ENCODE measurements at regions not wholly inside any gene's neighbourhood (a gene's known extent, or its start where the extent isn't known, plus 50 kb on each side); places are given as distances from the start of the nearest gene placed in this dataset.

DNA sequence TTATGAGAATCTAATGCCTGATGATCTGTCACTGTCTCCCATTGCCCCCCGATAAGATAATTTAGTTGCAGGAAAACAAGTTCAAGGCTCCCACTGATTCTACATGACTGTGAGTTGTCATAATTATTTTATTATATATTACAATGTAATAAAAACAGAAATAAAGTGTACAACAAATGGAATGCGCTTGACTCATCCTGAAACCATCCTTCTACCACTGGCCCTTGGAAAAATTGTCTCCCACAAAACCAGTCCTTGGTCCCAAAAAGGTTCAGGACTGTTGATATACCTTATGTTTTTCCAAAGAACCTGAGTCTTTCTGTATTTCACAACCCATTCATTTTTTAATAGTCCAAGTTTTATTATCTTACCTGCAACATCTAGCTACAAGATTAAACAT lies 403.5 kb downstream of the TAF11L14 start:
- Histone ChIP-seq H3K9me2 (ENCODE audit: insufficient read depth) (no peaks in the 10 kb centered on the region), H3K27me3 (ENCODE audit: insufficient read depth) (no peaks in the 10 kb centered on the region), H3K4me3 (no peak overlapping the region), H3F3A (replicated peaks; ENCODE audit: low read depth) (no peaks in the 10 kb centered on the region), H4K20me1 (replicated peaks; ENCODE audit: insufficient read depth) (no peaks in the 10 kb centered on the region), H3K36me3 (ENCODE audit: insufficient read depth) (no peaks in the 10 kb centered on the region), H3K4me2 (no peak overlapping the region), H3K27ac (ENCODE audit: low read depth) (no peak overlapping the region), H3K79me2 (replicated peaks; ENCODE audit: insufficient read depth) (no peaks in the 10 kb centered on the region), H2AFZ (no peak overlapping the region), H3K4me1 (ENCODE audit: insufficient read depth) (no peaks in the 10 kb centered on the region)
- Mint-ChIP-seq H3K4me1 (no peaks in the 10 kb centered on the region), H3K36me3 (ENCODE audit: low read depth) (peaks cover 6% of the 10 kb centered on the region; the same call in 2 of the 3 replicates), H3K9me3 (peaks cover 9% of the 10 kb centered on the region), H3K27me3 (ENCODE audit: insufficient read depth, low read depth, poor library complexity) (no peaks in the 10 kb centered on the region), H3K27ac (no peak overlapping the region), H3K4me3 (no peak overlapping the region)
- TF ChIP-seq, protein P1, sequence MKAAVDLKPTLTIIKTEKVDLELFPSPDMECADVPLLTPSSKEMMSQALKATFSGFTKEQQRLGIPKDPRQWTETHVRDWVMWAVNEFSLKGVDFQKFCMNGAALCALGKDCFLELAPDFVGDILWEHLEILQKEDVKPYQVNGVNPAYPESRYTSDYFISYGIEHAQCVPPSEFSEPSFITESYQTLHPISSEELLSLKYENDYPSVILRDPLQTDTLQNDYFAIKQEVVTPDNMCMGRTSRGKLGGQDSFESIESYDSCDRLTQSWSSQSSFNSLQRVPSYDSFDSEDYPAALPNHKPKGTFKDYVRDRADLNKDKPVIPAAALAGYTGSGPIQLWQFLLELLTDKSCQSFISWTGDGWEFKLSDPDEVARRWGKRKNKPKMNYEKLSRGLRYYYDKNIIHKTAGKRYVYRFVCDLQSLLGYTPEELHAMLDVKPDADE (IDR thresholded peaks at IDR 0.05): no peak
- TF ChIP-seq, protein P2, sequence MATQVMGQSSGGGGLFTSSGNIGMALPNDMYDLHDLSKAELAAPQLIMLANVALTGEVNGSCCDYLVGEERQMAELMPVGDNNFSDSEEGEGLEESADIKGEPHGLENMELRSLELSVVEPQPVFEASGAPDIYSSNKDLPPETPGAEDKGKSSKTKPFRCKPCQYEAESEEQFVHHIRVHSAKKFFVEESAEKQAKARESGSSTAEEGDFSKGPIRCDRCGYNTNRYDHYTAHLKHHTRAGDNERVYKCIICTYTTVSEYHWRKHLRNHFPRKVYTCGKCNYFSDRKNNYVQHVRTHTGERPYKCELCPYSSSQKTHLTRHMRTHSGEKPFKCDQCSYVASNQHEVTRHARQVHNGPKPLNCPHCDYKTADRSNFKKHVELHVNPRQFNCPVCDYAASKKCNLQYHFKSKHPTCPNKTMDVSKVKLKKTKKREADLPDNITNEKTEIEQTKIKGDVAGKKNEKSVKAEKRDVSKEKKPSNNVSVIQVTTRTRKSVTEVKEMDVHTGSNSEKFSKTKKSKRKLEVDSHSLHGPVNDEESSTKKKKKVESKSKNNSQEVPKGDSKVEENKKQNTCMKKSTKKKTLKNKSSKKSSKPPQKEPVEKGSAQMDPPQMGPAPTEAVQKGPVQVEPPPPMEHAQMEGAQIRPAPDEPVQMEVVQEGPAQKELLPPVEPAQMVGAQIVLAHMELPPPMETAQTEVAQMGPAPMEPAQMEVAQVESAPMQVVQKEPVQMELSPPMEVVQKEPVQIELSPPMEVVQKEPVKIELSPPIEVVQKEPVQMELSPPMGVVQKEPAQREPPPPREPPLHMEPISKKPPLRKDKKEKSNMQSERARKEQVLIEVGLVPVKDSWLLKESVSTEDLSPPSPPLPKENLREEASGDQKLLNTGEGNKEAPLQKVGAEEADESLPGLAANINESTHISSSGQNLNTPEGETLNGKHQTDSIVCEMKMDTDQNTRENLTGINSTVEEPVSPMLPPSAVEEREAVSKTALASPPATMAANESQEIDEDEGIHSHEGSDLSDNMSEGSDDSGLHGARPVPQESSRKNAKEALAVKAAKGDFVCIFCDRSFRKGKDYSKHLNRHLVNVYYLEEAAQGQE (IDR thresholded peaks at IDR 0.05; ENCODE audit: unreplicated experiment): no peak
- TF ChIP-seq STAT1 (IDR thresholded peaks at IDR 0.05; ENCODE audit: unreplicated experiment): no peak
- no peak for TF ChIP-seq POLR2AphosphoS5 (IDR thresholded peaks at IDR 0.05; ENCODE audit: low read depth)
- TF ChIP-seq, protein P3, sequence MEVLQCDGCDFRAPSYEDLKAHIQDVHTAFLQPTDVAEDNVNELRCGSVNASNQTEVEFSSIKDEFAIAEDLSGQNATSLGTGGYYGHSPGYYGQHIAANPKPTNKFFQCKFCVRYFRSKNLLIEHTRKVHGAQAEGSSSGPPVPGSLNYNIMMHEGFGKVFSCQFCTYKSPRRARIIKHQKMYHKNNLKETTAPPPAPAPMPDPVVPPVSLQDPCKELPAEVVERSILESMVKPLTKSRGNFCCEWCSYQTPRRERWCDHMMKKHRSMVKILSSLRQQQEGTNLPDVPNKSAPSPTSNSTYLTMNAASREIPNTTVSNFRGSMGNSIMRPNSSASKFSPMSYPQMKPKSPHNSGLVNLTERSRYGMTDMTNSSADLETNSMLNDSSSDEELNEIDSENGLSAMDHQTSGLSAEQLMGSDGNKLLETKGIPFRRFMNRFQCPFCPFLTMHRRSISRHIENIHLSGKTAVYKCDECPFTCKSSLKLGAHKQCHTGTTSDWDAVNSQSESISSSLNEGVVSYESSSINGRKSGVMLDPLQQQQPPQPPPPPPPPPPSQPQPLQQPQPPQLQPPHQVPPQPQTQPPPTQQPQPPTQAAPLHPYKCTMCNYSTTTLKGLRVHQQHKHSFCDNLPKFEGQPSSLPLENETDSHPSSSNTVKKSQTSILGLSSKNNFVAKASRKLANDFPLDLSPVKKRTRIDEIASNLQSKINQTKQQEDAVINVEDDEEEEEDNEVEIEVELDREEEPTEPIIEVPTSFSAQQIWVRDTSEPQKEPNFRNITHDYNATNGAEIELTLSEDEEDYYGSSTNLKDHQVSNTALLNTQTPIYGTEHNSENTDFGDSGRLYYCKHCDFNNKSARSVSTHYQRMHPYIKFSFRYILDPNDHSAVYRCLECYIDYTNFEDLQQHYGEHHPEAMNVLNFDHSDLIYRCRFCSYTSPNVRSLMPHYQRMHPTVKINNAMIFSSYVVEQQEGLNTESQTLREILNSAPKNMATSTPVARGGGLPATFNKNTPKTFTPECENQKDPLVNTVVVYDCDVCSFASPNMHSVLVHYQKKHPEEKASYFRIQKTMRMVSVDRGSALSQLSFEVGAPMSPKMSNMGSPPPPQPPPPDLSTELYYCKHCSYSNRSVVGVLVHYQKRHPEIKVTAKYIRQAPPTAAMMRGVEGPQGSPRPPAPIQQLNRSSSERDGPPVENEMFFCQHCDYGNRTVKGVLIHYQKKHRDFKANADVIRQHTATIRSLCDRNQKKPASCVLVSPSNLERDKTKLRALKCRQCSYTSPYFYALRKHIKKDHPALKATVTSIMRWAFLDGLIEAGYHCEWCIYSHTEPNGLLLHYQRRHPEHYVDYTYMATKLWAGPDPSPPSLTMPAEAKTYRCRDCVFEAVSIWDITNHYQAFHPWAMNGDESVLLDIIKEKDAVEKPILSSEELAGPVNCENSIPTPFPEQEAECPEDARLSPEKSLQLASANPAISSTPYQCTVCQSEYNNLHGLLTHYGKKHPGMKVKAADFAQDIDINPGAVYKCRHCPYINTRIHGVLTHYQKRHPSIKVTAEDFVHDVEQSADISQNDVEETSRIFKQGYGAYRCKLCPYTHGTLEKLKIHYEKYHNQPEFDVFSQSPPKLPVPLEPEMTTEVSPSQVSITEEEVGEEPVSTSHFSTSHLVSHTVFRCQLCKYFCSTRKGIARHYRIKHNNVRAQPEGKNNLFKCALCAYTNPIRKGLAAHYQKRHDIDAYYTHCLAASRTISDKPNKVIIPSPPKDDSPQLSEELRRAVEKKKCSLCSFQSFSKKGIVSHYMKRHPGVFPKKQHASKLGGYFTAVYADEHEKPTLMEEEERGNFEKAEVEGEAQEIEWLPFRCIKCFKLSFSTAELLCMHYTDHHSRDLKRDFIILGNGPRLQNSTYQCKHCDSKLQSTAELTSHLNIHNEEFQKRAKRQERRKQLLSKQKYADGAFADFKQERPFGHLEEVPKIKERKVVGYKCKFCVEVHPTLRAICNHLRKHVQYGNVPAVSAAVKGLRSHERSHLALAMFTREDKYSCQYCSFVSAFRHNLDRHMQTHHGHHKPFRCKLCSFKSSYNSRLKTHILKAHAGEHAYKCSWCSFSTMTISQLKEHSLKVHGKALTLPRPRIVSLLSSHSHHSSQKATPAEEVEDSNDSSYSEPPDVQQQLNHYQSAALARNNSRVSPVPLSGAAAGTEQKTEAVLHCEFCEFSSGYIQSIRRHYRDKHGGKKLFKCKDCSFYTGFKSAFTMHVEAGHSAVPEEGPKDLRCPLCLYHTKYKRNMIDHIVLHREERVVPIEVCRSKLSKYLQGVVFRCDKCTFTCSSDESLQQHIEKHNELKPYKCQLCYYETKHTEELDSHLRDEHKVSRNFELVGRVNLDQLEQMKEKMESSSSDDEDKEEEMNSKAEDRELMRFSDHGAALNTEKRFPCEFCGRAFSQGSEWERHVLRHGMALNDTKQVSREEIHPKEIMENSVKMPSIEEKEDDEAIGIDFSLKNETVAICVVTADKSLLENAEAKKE (CRISPR knock-in tag; IDR thresholded peaks at IDR 0.05): no peak
- no peak for TF ChIP-seq CREB1 (CRISPR knock-in tag; IDR thresholded peaks at IDR 0.05; ENCODE audit: low read depth)
- TF ChIP-seq, protein P4, sequence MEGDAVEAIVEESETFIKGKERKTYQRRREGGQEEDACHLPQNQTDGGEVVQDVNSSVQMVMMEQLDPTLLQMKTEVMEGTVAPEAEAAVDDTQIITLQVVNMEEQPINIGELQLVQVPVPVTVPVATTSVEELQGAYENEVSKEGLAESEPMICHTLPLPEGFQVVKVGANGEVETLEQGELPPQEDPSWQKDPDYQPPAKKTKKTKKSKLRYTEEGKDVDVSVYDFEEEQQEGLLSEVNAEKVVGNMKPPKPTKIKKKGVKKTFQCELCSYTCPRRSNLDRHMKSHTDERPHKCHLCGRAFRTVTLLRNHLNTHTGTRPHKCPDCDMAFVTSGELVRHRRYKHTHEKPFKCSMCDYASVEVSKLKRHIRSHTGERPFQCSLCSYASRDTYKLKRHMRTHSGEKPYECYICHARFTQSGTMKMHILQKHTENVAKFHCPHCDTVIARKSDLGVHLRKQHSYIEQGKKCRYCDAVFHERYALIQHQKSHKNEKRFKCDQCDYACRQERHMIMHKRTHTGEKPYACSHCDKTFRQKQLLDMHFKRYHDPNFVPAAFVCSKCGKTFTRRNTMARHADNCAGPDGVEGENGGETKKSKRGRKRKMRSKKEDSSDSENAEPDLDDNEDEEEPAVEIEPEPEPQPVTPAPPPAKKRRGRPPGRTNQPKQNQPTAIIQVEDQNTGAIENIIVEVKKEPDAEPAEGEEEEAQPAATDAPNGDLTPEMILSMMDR (conservative IDR thresholded peaks at IDR 0.05; ENCODE audit: low read depth in 2 of 2): no peak
- TF ChIP-seq EZH2phosphoT487 (IDR thresholded peaks at IDR 0.05; ENCODE audit: unreplicated experiment): no peak
- TF ChIP-seq EZH2 (IDR thresholded peaks at IDR 0.05; ENCODE audit: low read depth, unreplicated experiment): no peak
- no peak for TF ChIP-seq ZNF331 (CRISPR knock-in tag; IDR thresholded peaks at IDR 0.05; ENCODE audit: low read depth)
- no peak for TF ChIP-seq NANOG (IDR thresholded peaks at IDR 0.05; ENCODE audit: borderline replicate concordance)
- no peak for TF ChIP-seq ZNF114 (CRISPR knock-in tag; IDR thresholded peaks at IDR 0.05)
- no peak for TF ChIP-seq JUNB (IDR thresholded peaks at IDR 0.05; ENCODE audit: unreplicated experiment)
- DNase-seq (ENCODE audit: low spot score) (no peak), ATAC-seq (no peak)
